Naive B cell (primary cell): ENCODE measurements at regions not wholly inside any gene's neighbourhood (a gene's known extent, or its start where the extent isn't known, plus 50 kb on each side); places are given as distances from the start of the nearest gene placed in this dataset.
"Not testable (repeated sequence)": the region's sequence is repeated elsewhere in the genome, so short reads cannot be mapped to it uniquely, and the experiment has no call there.

Experiments
- ATAC-seq, 2 donors: fragments of 150-1000 bp; cut with Tn5 transposase; 2 replicates each; pipeline ENCODE4 v1.10.0; 2021; ENCODE audit warnings: low read depth in 2 of 2, mild to moderate bottlenecking in 2 of 2, moderate library complexity in 2 of 2
- DNase-seq: peaks from one replicate; pipeline ENCODE4 v3.0.0; 2022
- H3K27ac Mint-ChIP-seq, 6 donors: one replicate each; pipeline ENCODE4 v1.8.0; 2020 to 2022; ENCODE audit warnings: mild to moderate bottlenecking in 6 of 6, mixed read lengths in 6 of 6, moderate library complexity in 5 of 6, inconsistent platforms in 2 of 6
- H3K27me3 Mint-ChIP-seq, 3 donors: one replicate each; pipeline ENCODE4 v1.8.0; 2021 to 2022; ENCODE audit warnings: mixed read lengths in 3 of 3, mild to moderate bottlenecking in 1 of 3
- H3K36me3 Mint-ChIP-seq, 2 donors: one replicate each; pipeline ENCODE4 v1.8.0; 2020 to 2022; ENCODE audit warnings: mixed read lengths in 2 of 2, inconsistent platforms in 1 of 2, mild to moderate bottlenecking in 1 of 2
- H3K4me1 Mint-ChIP-seq, 3 donors: one replicate each; pipeline ENCODE4 v1.8.0; 2020 to 2022; ENCODE audit warnings: mixed read lengths in 3 of 3, inconsistent platforms in 1 of 3, mild to moderate bottlenecking in 1 of 3, moderate library complexity in 1 of 3
- H3K4me3 Mint-ChIP-seq, 8 donors: one replicate each; pipeline ENCODE4 v1.8.0; 2020 to 2022; ENCODE audit warnings: mild to moderate bottlenecking in 8 of 8, mixed read lengths in 8 of 8, moderate library complexity in 8 of 8, inconsistent platforms in 2 of 8
- H3K9me3 Mint-ChIP-seq, 7 donors: one replicate each; pipeline ENCODE4 v1.8.0; 2020 to 2022; ENCODE audit warnings: mixed read lengths in 7 of 7, mild to moderate bottlenecking in 5 of 7, inconsistent platforms in 2 of 7, moderate library complexity in 1 of 7

GRCh38 chr5:87170799-87171198, 96.9 kb upstream of the RASA1 start:
- no peaks in the 10 kb centered on the region for H3K27me3 Mint-ChIP-seq
- ATAC-seq, result no peak
- H3K4me3 Mint-ChIP-seq, result no peak overlapping the region

GRCh38 chr5:87182649-87183048, 85.0 kb upstream of the RASA1 start:
- no peak for DNase-seq
- Mint-ChIP-seq H3K27ac (no peak overlapping the region), H3K9me3 (no peaks in the 10 kb centered on the region)

More at GRCh38 chr5:87170799-87171198, 96.9 kb upstream of the RASA1 start:
- no peaks in the 10 kb centered on the region for H3K4me1 Mint-ChIP-seq
- peaks cover 0 to 1% (median 0%) of the 10 kb centered on the region in 7 donors for H3K9me3 Mint-ChIP-seq
- H3K27ac Mint-ChIP-seq, result peak overlapping the region in 1 of 6 donors; percentile 18
- no peak for DNase-seq
- H3K36me3 Mint-ChIP-seq, result peaks cover 0 to under 1% of the 10 kb centered on the region in 2 donors

GRCh38 chr5:87183896-87184295, 83.8 kb upstream of the RASA1 start:
- ATAC-seq, result no peak
- Mint-ChIP-seq H3K4me1 (peaks cover 11 to 24% (median 20%) of the 10 kb centered on the region in 3 donors), H3K4me3 (no peak overlapping the region), H3K27me3 (peaks cover 0 to 5% (median 0%) of the 10 kb centered on the region in 3 donors), H3K9me3 (no peaks in the 10 kb centered on the region), H3K27ac (no peak overlapping the region), H3K36me3 (no peaks in the 10 kb centered on the region)
- DNase-seq, result no peak

More at GRCh38 chr5:87182649-87183048, 85.0 kb upstream of the RASA1 start:
- ATAC-seq, result no peak
- H3K36me3 Mint-ChIP-seq, result no peaks in the 10 kb centered on the region
- peaks cover 11 to 24% (median 20%) of the 10 kb centered on the region in 3 donors for H3K4me1 Mint-ChIP-seq
- no peak overlapping the region for H3K4me3 Mint-ChIP-seq
- peaks cover 0 to 5% (median 0%) of the 10 kb centered on the region in 3 donors for H3K27me3 Mint-ChIP-seq

- no peak overlapping the region for H3K27ac Mint-ChIP-seq
- H3K36me3 Mint-ChIP-seq, result no peaks in the 10 kb centered on the region
- H3K4me1 Mint-ChIP-seq, result peaks cover 11 to 25% (median 20%) of the 10 kb centered on the region in 3 donors
- ATAC-seq (no peak), DNase-seq (no peak)
- H3K4me3 Mint-ChIP-seq, result no peak overlapping the region
- H3K27me3 Mint-ChIP-seq, result peaks cover 0 to 5% (median 0%) of the 10 kb centered on the region in 3 donors
- H3K9me3 Mint-ChIP-seq, result no peaks in the 10 kb centered on the region
These were observed 83.1 kb upstream of the RASA1 start for GRCh38 chr5:87184605-87185004.

- ATAC-seq (no peak), DNase-seq (no peak)
- H3K4me3 Mint-ChIP-seq, result peak overlapping the region in 1 of 8 donors; percentile 1
- H3K4me1 Mint-ChIP-seq, result peaks cover 19 to 36% (median 30%) of the 10 kb centered on the region in 3 donors
- H3K9me3 Mint-ChIP-seq, result no peaks in the 10 kb centered on the region
- H3K27me3 Mint-ChIP-seq, result peaks cover 0 to 5% (median 0%) of the 10 kb centered on the region in 3 donors
- H3K27ac Mint-ChIP-seq, result no peak overlapping the region
- H3K36me3 Mint-ChIP-seq, result no peaks in the 10 kb centered on the region
These were observed 81.8 kb upstream of the RASA1 start for GRCh38 chr5:87185838-87186237.

- H3K9me3 Mint-ChIP-seq, result no peaks in the 10 kb centered on the region
- ATAC-seq, result no peak
These were observed 79.3 kb upstream of the RASA1 start for GRCh38 chr5:87188391-87188790.

GRCh38 chr5:87190041-87190440, 77.6 kb upstream of the RASA1 start:
- Mint-ChIP-seq H3K36me3 (no peaks in the 10 kb centered on the region), H3K9me3 (no peaks in the 10 kb centered on the region), H3K27ac (peak overlapping the region in 3 of 6 donors; percentile 7 to 59 (median 37)), H3K27me3 (no peaks in the 10 kb centered on the region), H3K4me3 (no peak overlapping the region), H3K4me1 (peaks cover 18 to 38% (median 27%) of the 10 kb centered on the region in 3 donors)
- ATAC-seq, result no peak
- no peak for DNase-seq

More at GRCh38 chr5:87188391-87188790, 79.3 kb upstream of the RASA1 start:
- H3K36me3 Mint-ChIP-seq, result no peaks in the 10 kb centered on the region
- DNase-seq, result no peak
- no peak overlapping the region for H3K4me3 Mint-ChIP-seq
- peaks cover 0 to 5% (median 0%) of the 10 kb centered on the region in 3 donors for H3K27me3 Mint-ChIP-seq
- H3K4me1 Mint-ChIP-seq, result peaks cover 21 to 35% (median 31%) of the 10 kb centered on the region in 3 donors
- H3K27ac Mint-ChIP-seq, result no peak overlapping the region

GRCh38 chr5:87190687-87191086, 77.0 kb upstream of the RASA1 start:
- Mint-ChIP-seq H3K4me1 (peaks cover 23 to 45% (median 34%) of the 10 kb centered on the region in 3 donors), H3K27me3 (no peaks in the 10 kb centered on the region), H3K4me3 (no peak overlapping the region), H3K36me3 (no peaks in the 10 kb centered on the region), H3K9me3 (no peaks in the 10 kb centered on the region), H3K27ac (peak overlapping the region in 2 of 6 donors; percentile 12 to 69)
- DNase-seq, result no peak
- ATAC-seq, result peak; percentile 65 to 75

GRCh38 chr5:87191645-87192044, 76.0 kb upstream of the RASA1 start:
- Mint-ChIP-seq H3K9me3 (no peaks in the 10 kb centered on the region), H3K36me3 (no peaks in the 10 kb centered on the region), H3K4me3 (peak overlapping the region in 1 of 8 donors; percentile 17), H3K4me1 (peaks cover 25 to 48% (median 36%) of the 10 kb centered on the region in 3 donors), H3K27ac (peak overlapping the region in 1 of 6 donors; percentile 20), H3K27me3 (no peaks in the 10 kb centered on the region)
- DNase-seq (no peak), ATAC-seq (no peak)

GRCh38 chr5:87195104-87195591, 72.5 kb upstream of the RASA1 start:
- ATAC-seq (no peak), DNase-seq (no peak)
- Mint-ChIP-seq H3K9me3 (peaks cover 0 to 7% (median 4%) of the 10 kb centered on the region in 7 donors), H3K4me3 (peak overlapping the region in 1 of 8 donors; percentile 0), H3K27ac (peak overlapping the region in 2 of 6 donors; percentile 23 to 41), H3K4me1 (peaks cover 21 to 42% (median 30%) of the 10 kb centered on the region in 3 donors), H3K27me3 (no peaks in the 10 kb centered on the region), H3K36me3 (no peaks in the 10 kb centered on the region)

GRCh38 chr5:87195616-87196015, 72.1 kb upstream of the RASA1 start:
- Mint-ChIP-seq H3K9me3 (peaks cover 0 to 8% (median 4%) of the 10 kb centered on the region in 7 donors), H3K4me3 (peak overlapping the region in 1 of 8 donors; percentile 0), H3K36me3 (no peaks in the 10 kb centered on the region), H3K4me1 (peaks cover 19 to 39% (median 26%) of the 10 kb centered on the region in 3 donors), H3K27me3 (no peaks in the 10 kb centered on the region), H3K27ac (peak overlapping the region in 2 of 6 donors; percentile 8 to 11)
- DNase-seq, result no peak
- ATAC-seq, result no peak

- no peaks in the 10 kb centered on the region for H3K27me3 Mint-ChIP-seq
- DNase-seq (no peak), ATAC-seq (no peak)
- H3K27ac Mint-ChIP-seq, result peak overlapping the region in 1 of 6 donors; percentile 30
- H3K9me3 Mint-ChIP-seq, result peaks cover 0 to 17% (median 4%) of the 10 kb centered on the region in 7 donors
- no peak overlapping the region for H3K4me3 Mint-ChIP-seq
- no peaks in the 10 kb centered on the region for H3K36me3 Mint-ChIP-seq
- H3K4me1 Mint-ChIP-seq, result peaks cover 7 to 19% (median 10%) of the 10 kb centered on the region in 3 donors
These were observed 69.7 kb upstream of the RASA1 start for GRCh38 chr5:87198010-87198409.

- not testable (repeated sequence) for H3K27me3 Mint-ChIP-seq, ATAC-seq, H3K27ac Mint-ChIP-seq, H3K4me3 Mint-ChIP-seq, H3K36me3 Mint-ChIP-seq, DNase-seq
- H3K4me1 Mint-ChIP-seq, result peaks cover 7 to 15% (median 10%) of the 10 kb centered on the region in 3 donors
- H3K9me3 Mint-ChIP-seq, result peaks cover 3 to 19% (median 7%) of the 10 kb centered on the region in 7 donors
These were observed 68.4 kb upstream of the RASA1 start for GRCh38 chr5:87199246-87199645.

GRCh38 chr5:87199704-87200103, 68.0 kb upstream of the RASA1 start:
- DNase-seq, H3K27ac Mint-ChIP-seq, ATAC-seq, H3K36me3 Mint-ChIP-seq, H3K27me3 Mint-ChIP-seq, H3K4me3 Mint-ChIP-seq: not testable (repeated sequence)
- Mint-ChIP-seq H3K4me1 (peaks cover 7 to 12% (median 10%) of the 10 kb centered on the region in 3 donors), H3K9me3 (peaks cover 3 to 19% (median 7%) of the 10 kb centered on the region in 7 donors)
